Mesendoderm (in vitro differentiated cells): ENCODE measurements at regions not wholly inside any gene's neighbourhood (a gene's known extent, or its start where the extent isn't known, plus 50 kb on each side); places are given as distances from the start of the nearest gene placed in this dataset.

ENCODE experiments used
- DNase-seq: peaks from one replicate; pipeline ENCODE4 v3.0.0; 2013
- H2AK5ac ChIP-seq: 2 replicates; pipeline ENCODE4 v1.6.1; 2013; ENCODE audit warnings: low read length, inconsistent platforms
- H2BK120ac ChIP-seq: 2 replicates; pipeline ENCODE4 v1.6.1; 2013; ENCODE audit warnings: low read depth, mild to moderate bottlenecking, low read length, moderate library complexity, mixed read lengths
- H2BK15ac ChIP-seq: replicated peaks from 2 replicates; pipeline ENCODE4 v1.6.1; 2013; ENCODE audit warnings: low read depth, mild to moderate bottlenecking, moderate library complexity
- H2BK5ac ChIP-seq: 2 replicates; pipeline ENCODE4 v1.6.1; 2013; ENCODE audit warnings: low read length, inconsistent platforms
- H3K18ac ChIP-seq: 2 replicates; pipeline ENCODE4 v1.6.1; 2013; ENCODE audit warnings: mild to moderate bottlenecking, low read length, mixed read lengths
- H3K23ac ChIP-seq: one replicate; pipeline ENCODE4 v1.6.1; 2013; ENCODE audit warnings: low read length
- H3K27ac ChIP-seq: 2 replicates; pipeline ENCODE4 v1.5.1; 2013; ENCODE audit warnings: low read depth, mild to moderate bottlenecking, inconsistent platforms, low read length, moderate library complexity
- H3K27me3 ChIP-seq: 2 replicates; pipeline ENCODE4 v1.6.1; 2013; ENCODE audit warnings: low read length, control low read depth, mild to moderate bottlenecking, inconsistent platforms; ENCODE audit not compliant: insufficient read depth, poor library complexity
- H3K36me3 ChIP-seq: 2 replicates; pipeline ENCODE4 v1.6.1; 2013; ENCODE audit warnings: low read length, inconsistent platforms; ENCODE audit not compliant: control insufficient read depth, insufficient read depth
- H3K4ac ChIP-seq: one replicate; pipeline ENCODE4 v1.6.1; 2013; ENCODE audit warnings: low read depth, mild to moderate bottlenecking, low read length, moderate library complexity
- H3K4me1 ChIP-seq: 2 replicates; pipeline ENCODE4 v1.6.1; 2013; ENCODE audit warnings: low read depth, low read length, inconsistent platforms; ENCODE audit not compliant: control insufficient read depth
- H3K4me2 ChIP-seq: 2 replicates; pipeline ENCODE4 v1.6.1; 2013; ENCODE audit warnings: low read length
- H3K4me3 ChIP-seq: 2 replicates; pipeline ENCODE4 v1.5.1; 2013; ENCODE audit warnings: mild to moderate bottlenecking, low read length
- H3K56ac ChIP-seq: one replicate; pipeline ENCODE4 v1.6.1; 2013; ENCODE audit warnings: low read length
- H3K79me1 ChIP-seq: 2 replicates; pipeline ENCODE4 v1.6.1; 2013; ENCODE audit warnings: low read length, inconsistent platforms
- H3K79me2 ChIP-seq: 2 replicates; pipeline ENCODE4 v1.6.1; 2013; ENCODE audit warnings: mild to moderate bottlenecking, low read length; ENCODE audit not compliant: control insufficient read depth, insufficient read depth
- H3K9ac ChIP-seq: 2 replicates; pipeline ENCODE4 v1.6.1; 2013; ENCODE audit warnings: low read length, inconsistent platforms
- H4K5ac ChIP-seq: one replicate; pipeline ENCODE4 v1.6.1; 2013; ENCODE audit warnings: low read length
- H4K8ac ChIP-seq: one replicate; pipeline ENCODE4 v1.6.1; 2013; ENCODE audit warnings: low read depth, mild to moderate bottlenecking, control low read depth, low read length, moderate library complexity
- WGBS: extraction: QIAGEN DNeasy Blood & Tissue Kit; methylation state at CpG from one replicate; pipeline ENCODE4 v1.1.7; 2013; ENCODE audit warnings: low lambda C conversion rate, missing lambda C conversion rate; ENCODE audit not compliant: insufficient coverage; ENCODE audit errors: extremely low coverage; 5-methylcytosine and 5-hydroxymethylcytosine counted together

DNA sequence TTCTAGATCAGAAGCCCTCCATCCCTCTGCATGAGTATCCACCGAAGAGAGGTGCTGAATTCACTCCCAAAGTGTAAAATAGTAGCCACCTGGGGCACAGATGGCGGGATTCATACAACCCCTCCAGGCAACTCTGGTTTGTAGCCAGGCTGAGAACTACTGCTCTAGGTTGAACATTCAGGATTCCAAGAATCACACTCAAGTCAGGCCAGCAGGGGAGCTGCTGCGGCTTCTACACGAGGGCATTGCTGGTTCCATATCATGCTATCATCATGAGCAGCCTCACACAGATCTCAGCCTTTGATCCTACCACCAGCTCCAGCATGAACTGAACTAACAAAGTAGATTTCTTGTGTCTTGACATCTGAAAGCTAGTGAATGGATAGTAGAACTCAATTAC is 367.9 kb downstream of the DIRAS2 start:
- no peak overlapping the region for H2BK5ac ChIP-seq
- no peak overlapping the region for H3K56ac ChIP-seq
- no peak overlapping the region for H3K4me3 ChIP-seq
- H2BK15ac ChIP-seq = no peak overlapping the region
- H3K4me2 ChIP-seq = no peak overlapping the region
- H3K23ac ChIP-seq = no peak overlapping the region
- H3K9ac ChIP-seq = no peak overlapping the region
- no peak overlapping the region for H4K5ac ChIP-seq
- no peaks in the 10 kb centered on the region for H3K36me3 ChIP-seq
- no peak overlapping the region for H2AK5ac ChIP-seq
- H3K4ac ChIP-seq = no peak overlapping the region
- DNase-seq = peak; percentile 51
- no CpG with 5 or more reads among the region's 4 CpGs for WGBS
- peaks cover 3% of the 10 kb centered on the region for H3K27me3 ChIP-seq
- no peak overlapping the region for H2BK120ac ChIP-seq
- H3K18ac ChIP-seq = no peak overlapping the region
- no peak overlapping the region for H3K27ac ChIP-seq
- H3K79me1 ChIP-seq = no peaks in the 10 kb centered on the region
- no peaks in the 10 kb centered on the region for H3K79me2 ChIP-seq
- no peak overlapping the region for H4K8ac ChIP-seq
- no peaks in the 10 kb centered on the region for H3K4me1 ChIP-seq

DNA sequence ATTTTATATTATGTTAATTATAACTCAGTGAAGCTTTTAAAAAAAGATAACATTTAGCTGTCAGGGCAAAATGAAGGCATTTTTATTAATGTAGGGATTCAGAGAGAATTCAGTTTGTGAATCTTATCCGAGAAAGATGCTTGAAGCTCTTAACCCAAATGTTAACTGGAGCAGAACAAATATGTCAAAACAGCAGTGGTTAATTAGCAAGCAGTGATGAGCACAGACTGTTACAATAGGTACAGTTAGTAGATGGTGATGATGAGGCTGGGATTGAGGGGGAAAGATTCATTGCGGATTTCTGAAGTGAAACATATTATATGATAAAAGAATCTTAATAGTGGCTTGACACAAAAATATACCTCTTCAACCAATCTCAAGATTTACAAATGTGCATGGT is 356.7 kb downstream of the DIRAS2 start:
- WGBS = no CpG with 5 or more reads among the region's 2 CpGs
- Histone ChIP-seq H3K27ac (no peak overlapping the region), H2BK5ac (no peak overlapping the region), H3K79me2 (no peaks in the 10 kb centered on the region), H3K79me1 (no peaks in the 10 kb centered on the region), H3K4me2 (no peak overlapping the region), H3K56ac (no peak overlapping the region), H4K8ac (no peak overlapping the region), H3K9ac (no peak overlapping the region), H2BK120ac (no peak overlapping the region), H2AK5ac (no peak overlapping the region), H3K27me3 (no peaks in the 10 kb centered on the region), H3K4me1 (no peaks in the 10 kb centered on the region), H2BK15ac (no peak overlapping the region), H4K5ac (no peak overlapping the region), H3K4me3 (no peak overlapping the region), H3K4ac (no peak overlapping the region), H3K23ac (no peak overlapping the region), H3K18ac (no peak overlapping the region), H3K36me3 (no peaks in the 10 kb centered on the region)
- DNase-seq = no peak

DNA sequence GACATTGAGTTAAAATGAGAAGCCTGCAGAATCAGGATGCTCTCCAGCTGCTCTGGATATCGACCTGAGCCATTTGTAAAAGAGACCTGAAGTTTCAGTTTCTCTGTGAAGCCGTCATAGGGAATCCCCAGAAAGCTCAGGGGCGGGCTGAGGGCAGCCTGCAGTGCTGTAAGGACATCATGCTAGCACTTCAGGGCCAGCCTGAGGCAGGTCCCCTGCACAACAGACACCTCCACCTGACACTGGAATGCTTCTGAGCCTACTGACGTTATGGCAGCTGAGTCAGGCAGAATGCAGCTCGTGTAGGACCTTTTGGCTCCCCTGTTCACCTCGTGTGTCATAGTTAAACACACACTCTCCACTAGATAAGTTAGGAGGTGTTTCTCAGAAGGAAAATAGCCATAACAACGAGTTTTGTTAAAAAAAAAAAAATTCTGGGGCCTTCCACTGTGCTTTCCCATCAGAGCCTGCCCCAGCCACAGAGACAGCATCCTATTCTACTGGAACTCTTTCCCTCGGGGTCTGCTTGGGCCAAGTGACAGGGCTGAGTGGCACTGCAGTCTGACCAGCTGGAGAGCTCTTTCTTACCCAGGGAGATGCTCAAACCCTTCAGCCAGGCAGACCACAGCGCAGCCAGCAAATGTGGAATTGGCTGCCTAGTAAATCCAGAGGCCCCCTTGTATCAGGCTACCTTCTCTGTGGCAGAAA is 354.9 kb downstream of the DIRAS2 start:
- peak; percentile 13 for DNase-seq
- H3K79me2 ChIP-seq = no peaks in the 10 kb centered on the region
- no peak overlapping the region for H3K18ac ChIP-seq
- H2BK5ac ChIP-seq = no peak overlapping the region
- H3K23ac ChIP-seq = no peak overlapping the region
- H3K4me2 ChIP-seq = no peak overlapping the region
- H3K4me3 ChIP-seq = no peak overlapping the region
- H4K5ac ChIP-seq = no peak overlapping the region
- no peaks in the 10 kb centered on the region for H3K4me1 ChIP-seq
- no CpG with 5 or more reads among the region's 9 CpGs for WGBS
- H2AK5ac ChIP-seq = no peak overlapping the region
- no peak overlapping the region for H3K9ac ChIP-seq
- no peaks in the 10 kb centered on the region for H3K27me3 ChIP-seq
- H4K8ac ChIP-seq = no peak overlapping the region
- no peak overlapping the region for H3K56ac ChIP-seq
- H3K27ac ChIP-seq = no peak overlapping the region
- no peak overlapping the region for H3K4ac ChIP-seq
- no peaks in the 10 kb centered on the region for H3K36me3 ChIP-seq
- H3K79me1 ChIP-seq = no peaks in the 10 kb centered on the region
- H2BK15ac ChIP-seq = no peak overlapping the region
- no peak overlapping the region for H2BK120ac ChIP-seq

DNA sequence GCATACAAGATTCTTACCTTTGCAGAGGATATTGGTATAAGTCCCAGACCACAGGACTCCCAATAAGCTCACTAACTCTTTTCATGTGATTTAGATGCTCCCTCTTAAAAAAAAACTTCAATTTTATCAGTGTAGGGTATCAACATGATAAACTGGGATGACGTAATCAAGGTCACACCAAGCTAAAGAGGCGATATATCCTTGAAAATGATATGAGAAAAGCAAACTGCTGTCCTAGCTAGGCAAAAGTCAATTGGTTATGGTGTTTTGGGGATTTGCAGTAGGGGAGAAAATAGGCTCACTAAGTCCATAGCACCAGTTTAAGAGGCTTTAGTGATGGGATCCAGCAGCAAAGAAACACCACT is 354.4 kb downstream of the DIRAS2 start:
- H3K23ac ChIP-seq = no peak overlapping the region
- H3K9ac ChIP-seq = no peak overlapping the region
- H3K56ac ChIP-seq = no peak overlapping the region
- no peak overlapping the region for H4K5ac ChIP-seq
- DNase-seq = no peak
- H2BK5ac ChIP-seq = no peak overlapping the region
- H2AK5ac ChIP-seq = no peak overlapping the region
- no peak overlapping the region for H2BK120ac ChIP-seq
- no peak overlapping the region for H3K4me2 ChIP-seq
- no peak overlapping the region for H3K4me3 ChIP-seq
- H3K27me3 ChIP-seq = no peaks in the 10 kb centered on the region
- H2BK15ac ChIP-seq = no peak overlapping the region
- no peaks in the 10 kb centered on the region for H3K79me1 ChIP-seq
- H3K18ac ChIP-seq = no peak overlapping the region
- no CpG with 5 or more reads among the region's 2 CpGs for WGBS
- no peak overlapping the region for H3K4ac ChIP-seq
- no peaks in the 10 kb centered on the region for H3K79me2 ChIP-seq
- no peak overlapping the region for H3K27ac ChIP-seq
- H3K4me1 ChIP-seq = no peaks in the 10 kb centered on the region
- no peak overlapping the region for H4K8ac ChIP-seq
- H3K36me3 ChIP-seq = no peaks in the 10 kb centered on the region

DNA sequence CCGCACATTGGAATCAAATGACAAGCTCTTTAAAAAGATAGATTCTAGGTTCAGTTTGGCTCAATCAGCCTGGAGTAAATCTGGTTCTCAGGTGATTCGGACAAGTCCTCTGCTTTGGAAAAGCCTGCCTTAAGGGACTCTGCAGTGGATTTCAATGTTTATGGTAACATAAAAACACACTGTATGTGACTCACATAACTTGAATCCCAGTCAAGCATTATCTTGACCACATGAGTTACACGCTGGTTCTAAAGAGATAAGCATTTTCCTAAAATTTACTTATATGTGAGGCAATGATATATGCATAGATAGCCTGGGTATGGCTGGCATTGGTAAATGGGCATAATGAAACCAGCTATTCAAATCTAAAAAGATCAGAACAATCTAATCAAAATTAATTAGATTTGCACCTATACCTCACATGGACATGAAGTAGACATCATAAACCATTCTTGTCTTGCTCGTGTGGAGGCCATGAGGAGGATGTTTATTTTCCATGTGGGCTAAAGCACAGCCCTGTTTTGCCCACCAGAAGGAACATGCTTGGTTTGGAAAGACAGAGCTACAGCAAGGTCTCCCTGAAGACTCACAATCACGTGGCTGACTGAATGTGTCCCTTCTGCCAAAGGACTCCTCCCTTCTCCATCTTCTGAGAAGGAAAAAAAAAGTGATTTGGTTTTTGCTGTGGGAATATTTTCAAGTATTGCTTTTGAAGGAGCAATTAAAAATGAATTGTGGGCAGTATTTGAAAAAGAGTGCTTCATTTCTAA is 351.7 kb downstream of the DIRAS2 start:
- no peak overlapping the region for H3K9ac ChIP-seq
- no peak overlapping the region for H4K8ac ChIP-seq
- H3K4me2 ChIP-seq = no peak overlapping the region
- no peaks in the 10 kb centered on the region for H3K4me1 ChIP-seq
- H3K4me3 ChIP-seq = no peak overlapping the region
- no peak overlapping the region for H3K18ac ChIP-seq
- no CpG with 5 or more reads among the region's 5 CpGs for WGBS
- no peak overlapping the region for H3K23ac ChIP-seq
- no peak overlapping the region for H3K56ac ChIP-seq
- DNase-seq = no peak
- no peaks in the 10 kb centered on the region for H3K79me2 ChIP-seq
- H4K5ac ChIP-seq = no peak overlapping the region
- H3K79me1 ChIP-seq = no peaks in the 10 kb centered on the region
- H3K36me3 ChIP-seq = no peaks in the 10 kb centered on the region
- no peak overlapping the region for H2BK15ac ChIP-seq
- no peak overlapping the region for H2BK120ac ChIP-seq
- no peaks in the 10 kb centered on the region for H3K27me3 ChIP-seq
- H3K4ac ChIP-seq = no peak overlapping the region
- H2BK5ac ChIP-seq = no peak overlapping the region
- no peak overlapping the region for H3K27ac ChIP-seq
- no peak overlapping the region for H2AK5ac ChIP-seq
